HEK293 (cell line): ENCODE measurements at regions not wholly inside any gene's neighbourhood (a gene's known extent, or its start where the extent isn't known, plus 50 kb on each side); places are given as distances from the start of the nearest gene placed in this dataset.

Experiments
- CTCF ChIA-PET: fragments of 350-600 bp; formaldehyde crosslinking; extraction: SDS; loops from one replicate; lab custom pipeline; 2021; ENCODE audit warnings: antibody characterized with exemption; lab: Yijun Ruan, JAX
- POLR2A ChIA-PET: fragments of 300-600 bp; formaldehyde crosslinking; extraction: SDS; loops from one replicate; lab custom pipeline; 2020; ENCODE audit warnings: antibody characterized with exemption, inconsistent platforms; lab: Yijun Ruan, JAX
- H3K27ac ChIP-seq: fragments of 200-500 bp; sonication (Bioruptor generic); 2 replicates; pipeline ENCODE4 v1.5.1; 2014; ENCODE audit warnings: low read depth, low read length, control low read depth, inconsistent platforms; ENCODE audit errors: extremely low read depth
- H3K36me3 ChIP-seq, 2 experiments: fragments of 200-500 bp in 1 of 2; sonication (Bioruptor generic) in 1 of 2; 1 replicate in 1 of 2; 2 replicates in 1 of 2; pipeline ENCODE4 v1.5.1; 2014 to 2017; ENCODE audit warnings: inconsistent platforms in 2 of 2, low read length in 2 of 2; ENCODE audit not compliant: control insufficient read depth in 2 of 2, insufficient read depth in 1 of 2
- H3K4me1 ChIP-seq: fragments of 200-500 bp; sonication (Bioruptor generic); 2 replicates; pipeline ENCODE4 v1.5.1; 2014; ENCODE audit warnings: mild to moderate bottlenecking, low read length, inconsistent platforms; ENCODE audit not compliant: control insufficient read depth, insufficient read depth
- H3K4me3 ChIP-seq: 2 replicates; pipeline ENCODE4 v1.5.1; 2011; ENCODE audit warnings: low read depth, mild to moderate bottlenecking, control low read depth, low read length, moderate library complexity
- H3K9me3 ChIP-seq: fragments of 200-500 bp; sonication (Bioruptor generic); 2 replicates; pipeline ENCODE4 v1.5.1; 2014; ENCODE audit warnings: low read depth, low read length, inconsistent platforms; ENCODE audit not compliant: control insufficient read depth, insufficient read depth
- BCL11A ChIP-seq: fragments of 450-650 bp; formaldehyde crosslinking; IDR thresholded peaks from 2 replicates; pipeline ENCODE4 v1.5.1; 2016; ENCODE audit warnings: low read depth, missing biosample characterization, missing genetic modification characterization
- BCL11B ChIP-seq: fragments of 450-650 bp; formaldehyde crosslinking; IDR thresholded peaks from 2 replicates; pipeline ENCODE4 v1.5.1; 2016; ENCODE audit warnings: low read depth, missing biosample characterization, missing genetic modification characterization
- GLI4 ChIP-seq: fragments of 450-650 bp; formaldehyde crosslinking; IDR thresholded peaks from 2 replicates; pipeline ENCODE4 v1.5.1; 2016; ENCODE audit warnings: missing biosample characterization, missing genetic modification characterization
- GLIS1 ChIP-seq: fragments of 450-650 bp; formaldehyde crosslinking; IDR thresholded peaks from 2 replicates; pipeline ENCODE4 v1.5.1; 2016; ENCODE audit warnings: missing biosample characterization, missing genetic modification characterization
- HOXC10 ChIP-seq: sonication (generic); formaldehyde crosslinking; IDR thresholded peaks from 2 replicates; pipeline ENCODE4 v1.8.1; 2023; ENCODE audit warnings: mild to moderate bottlenecking, missing genetic modification reagents
- ZEB2 ChIP-seq: fragments of 450-650 bp; formaldehyde crosslinking; IDR thresholded peaks from 2 replicates; pipeline ENCODE4 v1.5.1; 2016; ENCODE audit warnings: missing biosample characterization, missing genetic modification characterization
- ZNF132 ChIP-seq: fragments of 450-650 bp; formaldehyde crosslinking; IDR thresholded peaks from 2 replicates; pipeline ENCODE4 v1.5.1; 2017; ENCODE audit warnings: missing biosample characterization, missing genetic modification characterization, borderline replicate concordance
- ZNF175 ChIP-seq: fragments of 450-650 bp; formaldehyde crosslinking; IDR thresholded peaks from 2 replicates; pipeline ENCODE4 v1.5.1; 2016; ENCODE audit warnings: missing biosample characterization, missing genetic modification characterization
- ZNF223 ChIP-seq: fragments of 450-650 bp; formaldehyde crosslinking; IDR thresholded peaks from 2 replicates; pipeline ENCODE4 v1.5.1; 2016; ENCODE audit warnings: missing biosample characterization, missing genetic modification characterization
- ZNF324 ChIP-seq: fragments of 450-650 bp; formaldehyde crosslinking; IDR thresholded peaks from 2 replicates; pipeline ENCODE4 v1.5.1; 2016; ENCODE audit warnings: missing biosample characterization, missing genetic modification characterization
- ZNF341 ChIP-seq: fragments of 450-650 bp; formaldehyde crosslinking; IDR thresholded peaks from 2 replicates; pipeline ENCODE4; 2016; ENCODE audit warnings: low read depth, missing biosample characterization, missing genetic modification characterization
- ZNF366 ChIP-seq: fragments of 450-650 bp; formaldehyde crosslinking; conservative IDR thresholded peaks from 2 replicates; pipeline ENCODE4 v1.5.1; 2016; ENCODE audit warnings: missing biosample characterization, missing genetic modification characterization
- ZNF426 ChIP-seq: fragments of 450-650 bp; formaldehyde crosslinking; IDR thresholded peaks from 2 replicates; pipeline ENCODE4 v1.5.1; 2017; ENCODE audit warnings: missing biosample characterization, missing genetic modification characterization, mild to moderate bottlenecking, inconsistent platforms, moderate library complexity
- ZNF626 ChIP-seq: fragments of 450-650 bp; sonication (Bioruptor Pico); formaldehyde crosslinking; IDR thresholded peaks from 2 replicates; pipeline ENCODE4 v1.5.1; 2018; ENCODE audit warnings: missing biosample characterization, missing genetic modification characterization, inconsistent platforms
- ZNF660 ChIP-seq: fragments of 450-650 bp; IDR thresholded peaks from 2 replicates; pipeline ENCODE4 v1.5.1; 2018; ENCODE audit warnings: missing biosample characterization, mild to moderate bottlenecking, missing genetic modification characterization
- ZNF670 ChIP-seq: fragments of 450-650 bp; formaldehyde crosslinking; IDR thresholded peaks from 2 replicates; pipeline ENCODE4 v1.5.1; 2016; ENCODE audit warnings: missing biosample characterization, missing genetic modification characterization, low read depth
- ZNF701 ChIP-seq: fragments of 450-650 bp; formaldehyde crosslinking; IDR thresholded peaks from 2 replicates; pipeline ENCODE4 v1.5.1; 2016; ENCODE audit warnings: missing biosample characterization, missing genetic modification characterization
- ZNF792 ChIP-seq: fragments of 450-650 bp; formaldehyde crosslinking; IDR thresholded peaks from 2 replicates; pipeline ENCODE4 v1.5.1; 2016; ENCODE audit warnings: missing biosample characterization, missing genetic modification characterization
- TF ChIP-seq, protein P1 (sequence below): fragments of 450-650 bp; formaldehyde crosslinking; IDR thresholded peaks from 2 replicates; pipeline ENCODE4 v1.5.1; 2017; ENCODE audit warnings: missing biosample characterization, missing genetic modification characterization
- TF ChIP-seq, protein P2 (sequence below): fragments of 450-650 bp; formaldehyde crosslinking; IDR thresholded peaks from 2 replicates; pipeline ENCODE4 v1.5.1; 2016; ENCODE audit warnings: missing biosample characterization, missing genetic modification characterization
- TF ChIP-seq, protein P3 (sequence below): fragments of 450-650 bp; formaldehyde crosslinking; optimal IDR thresholded peaks from 2 replicates; pipeline ENCODE3; 2016; ENCODE audit warnings: missing biosample characterization, mild to moderate bottlenecking, missing genetic modification characterization
- TF ChIP-seq, protein P4 (sequence below): fragments of 450-650 bp; formaldehyde crosslinking; IDR thresholded peaks from 2 replicates; pipeline ENCODE4 v1.5.1; 2016; ENCODE audit warnings: missing biosample characterization, missing genetic modification characterization
- TF ChIP-seq, protein P5 (sequence below): fragments of 450-650 bp; formaldehyde crosslinking; IDR thresholded peaks from 2 replicates; pipeline ENCODE4 v1.5.1; 2016; ENCODE audit warnings: missing biosample characterization, missing genetic modification characterization
- TF ChIP-seq, protein P6 (sequence below): fragments of 450-650 bp; formaldehyde crosslinking; IDR thresholded peaks from 2 replicates; pipeline ENCODE4 v1.5.1; 2017; ENCODE audit warnings: missing biosample characterization, missing genetic modification characterization
- TF ChIP-seq, protein P7 (sequence below): fragments of 450-650 bp; formaldehyde crosslinking; IDR thresholded peaks from 2 replicates; pipeline ENCODE4 v1.5.1; 2016; ENCODE audit warnings: missing biosample characterization, missing genetic modification characterization

DNA sequence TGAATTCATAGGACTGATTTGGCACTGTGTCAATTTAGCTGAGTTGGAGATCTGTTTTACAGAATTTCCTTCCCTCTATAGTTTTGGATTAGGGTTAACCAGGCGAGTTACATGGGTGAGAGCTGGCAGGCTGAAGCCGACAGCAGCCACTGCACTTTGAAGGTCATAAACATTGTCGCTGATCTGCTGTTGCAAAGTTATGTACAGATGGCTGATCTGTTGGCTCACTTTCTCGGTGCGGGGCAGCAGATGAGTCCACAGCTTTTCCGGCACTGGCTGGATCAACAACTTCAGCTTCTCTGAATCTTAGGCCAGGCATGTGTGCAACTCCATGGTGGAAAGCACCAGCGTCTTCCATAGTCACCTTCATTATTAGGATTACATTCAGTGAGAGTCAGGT, 173.7 kb downstream of the GPAT3 start:
- TF ChIP-seq GLI4 (tag by site-specific recombination), result no peak
- TF ChIP-seq ZNF366 (tag by site-specific recombination), result no peak
- no peak for TF ChIP-seq ZNF132 (tag by site-specific recombination)
- no peak for TF ChIP-seq BCL11B (tag by site-specific recombination)
- TF ChIP-seq, protein P1, sequence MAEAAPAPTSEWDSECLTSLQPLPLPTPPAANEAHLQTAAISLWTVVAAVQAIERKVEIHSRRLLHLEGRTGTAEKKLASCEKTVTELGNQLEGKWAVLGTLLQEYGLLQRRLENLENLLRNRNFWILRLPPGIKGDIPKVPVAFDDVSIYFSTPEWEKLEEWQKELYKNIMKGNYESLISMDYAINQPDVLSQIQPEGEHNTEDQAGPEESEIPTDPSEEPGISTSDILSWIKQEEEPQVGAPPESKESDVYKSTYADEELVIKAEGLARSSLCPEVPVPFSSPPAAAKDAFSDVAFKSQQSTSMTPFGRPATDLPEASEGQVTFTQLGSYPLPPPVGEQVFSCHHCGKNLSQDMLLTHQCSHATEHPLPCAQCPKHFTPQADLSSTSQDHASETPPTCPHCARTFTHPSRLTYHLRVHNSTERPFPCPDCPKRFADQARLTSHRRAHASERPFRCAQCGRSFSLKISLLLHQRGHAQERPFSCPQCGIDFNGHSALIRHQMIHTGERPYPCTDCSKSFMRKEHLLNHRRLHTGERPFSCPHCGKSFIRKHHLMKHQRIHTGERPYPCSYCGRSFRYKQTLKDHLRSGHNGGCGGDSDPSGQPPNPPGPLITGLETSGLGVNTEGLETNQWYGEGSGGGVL, result no peak
- TF ChIP-seq GLIS1 (tag by site-specific recombination), result no peak
- TF ChIP-seq, protein P2, sequence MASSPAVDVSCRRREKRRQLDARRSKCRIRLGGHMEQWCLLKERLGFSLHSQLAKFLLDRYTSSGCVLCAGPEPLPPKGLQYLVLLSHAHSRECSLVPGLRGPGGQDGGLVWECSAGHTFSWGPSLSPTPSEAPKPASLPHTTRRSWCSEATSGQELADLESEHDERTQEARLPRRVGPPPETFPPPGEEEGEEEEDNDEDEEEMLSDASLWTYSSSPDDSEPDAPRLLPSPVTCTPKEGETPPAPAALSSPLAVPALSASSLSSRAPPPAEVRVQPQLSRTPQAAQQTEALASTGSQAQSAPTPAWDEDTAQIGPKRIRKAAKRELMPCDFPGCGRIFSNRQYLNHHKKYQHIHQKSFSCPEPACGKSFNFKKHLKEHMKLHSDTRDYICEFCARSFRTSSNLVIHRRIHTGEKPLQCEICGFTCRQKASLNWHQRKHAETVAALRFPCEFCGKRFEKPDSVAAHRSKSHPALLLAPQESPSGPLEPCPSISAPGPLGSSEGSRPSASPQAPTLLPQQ (tag by site-specific recombination), result no peak
- TF ChIP-seq ZNF324, result no peak
- TF ChIP-seq, protein P3, sequence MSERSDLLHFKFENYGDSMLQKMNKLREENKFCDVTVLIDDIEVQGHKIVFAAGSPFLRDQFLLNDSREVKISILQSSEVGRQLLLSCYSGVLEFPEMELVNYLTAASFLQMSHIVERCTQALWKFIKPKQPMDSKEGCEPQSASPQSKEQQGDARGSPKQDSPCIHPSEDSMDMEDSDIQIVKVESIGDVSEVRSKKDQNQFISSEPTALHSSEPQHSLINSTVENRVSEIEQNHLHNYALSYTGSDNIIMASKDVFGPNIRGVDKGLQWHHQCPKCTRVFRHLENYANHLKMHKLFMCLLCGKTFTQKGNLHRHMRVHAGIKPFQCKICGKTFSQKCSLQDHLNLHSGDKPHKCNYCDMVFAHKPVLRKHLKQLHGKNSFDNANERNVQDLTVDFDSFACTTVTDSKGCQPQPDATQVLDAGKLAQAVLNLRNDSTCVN (tag by site-specific recombination), result no peak
- TF ChIP-seq ZNF223 (tag by site-specific recombination), result no peak
- TF ChIP-seq ZNF701 (tag by site-specific recombination), result no peak
- TF ChIP-seq BCL11A (tag by site-specific recombination), result no peak
- Histone ChIP-seq H3K27ac (no peak overlapping the region), H3K36me3 (no peaks in the 10 kb centered on the region), H3K4me3 (no peak overlapping the region), H3K4me1 (no peaks in the 10 kb centered on the region), H3K9me3 (no peaks in the 10 kb centered on the region)
- ChIA-PET CTCF (no interaction called here), POLR2A (no interaction called here)

DNA sequence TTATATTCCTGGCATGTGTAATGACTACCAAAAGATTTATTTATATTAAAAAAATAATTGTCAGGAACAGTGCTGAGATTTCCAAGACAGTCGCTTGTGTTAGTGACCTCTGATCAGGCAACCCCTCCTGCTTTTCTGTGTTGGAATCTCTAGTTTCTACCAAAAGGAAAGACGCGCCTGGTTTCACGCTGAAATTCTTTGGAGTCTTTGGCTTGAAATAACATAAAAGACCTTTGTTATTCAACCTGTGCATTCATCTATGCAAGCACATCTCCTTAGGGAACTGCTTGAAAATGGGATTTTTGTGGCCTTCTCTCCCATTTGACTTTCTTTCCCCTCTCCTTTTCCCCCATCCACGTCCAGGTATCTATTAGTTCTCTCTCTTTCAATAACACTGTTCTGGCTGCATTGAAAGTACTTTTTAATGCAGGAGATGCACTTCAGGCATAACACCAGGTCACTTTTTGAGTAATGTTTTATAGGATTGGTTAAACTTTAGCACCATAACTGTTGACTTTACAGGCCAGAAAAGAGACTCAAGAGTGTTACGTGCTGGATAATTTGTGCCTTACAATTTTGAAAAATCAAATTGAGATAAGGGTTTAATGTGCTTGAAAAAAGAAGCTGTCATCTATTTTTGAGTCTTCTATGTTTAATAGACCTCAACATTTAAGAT, 172.7 kb downstream of the GPAT3 start:
- no peaks in the 10 kb centered on the region for H3K9me3 ChIP-seq
- H3K4me3 ChIP-seq, result no peak overlapping the region
- ChIA-PET CTCF (interaction anchor here (0.6 kb wide), 1 partner anchor 51 kb away, joined by 4 read pairs; no protein-coding TSS in a partner anchor), POLR2A (no interaction called here)
- no peak overlapping the region for H3K27ac ChIP-seq
- H3K4me1 ChIP-seq, result no peaks in the 10 kb centered on the region
- no peaks in the 10 kb centered on the region for H3K36me3 ChIP-seq
- TF ChIP-seq, protein P4, sequence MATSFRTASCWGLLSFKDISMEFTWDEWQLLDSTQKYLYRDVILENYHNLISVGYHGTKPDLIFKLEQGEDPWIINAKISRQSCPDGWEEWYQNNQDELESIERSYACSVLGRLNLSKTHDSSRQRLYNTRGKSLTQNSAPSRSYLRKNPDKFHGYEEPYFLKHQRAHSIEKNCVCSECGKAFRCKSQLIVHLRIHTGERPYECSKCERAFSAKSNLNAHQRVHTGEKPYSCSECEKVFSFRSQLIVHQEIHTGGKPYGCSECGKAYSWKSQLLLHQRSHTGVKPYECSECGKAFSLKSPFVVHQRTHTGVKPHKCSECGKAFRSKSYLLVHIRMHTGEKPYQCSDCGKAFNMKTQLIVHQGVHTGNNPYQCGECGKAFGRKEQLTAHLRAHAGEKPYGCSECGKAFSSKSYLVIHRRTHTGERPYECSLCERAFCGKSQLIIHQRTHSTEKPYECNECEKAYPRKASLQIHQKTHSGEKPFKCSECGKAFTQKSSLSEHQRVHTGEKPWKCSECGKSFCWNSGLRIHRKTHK (tag by site-specific recombination), result no peak
- TF ChIP-seq ZNF792 (tag by site-specific recombination), result no peak
- TF ChIP-seq ZNF175 (tag by site-specific recombination), result no peak
- TF ChIP-seq, protein P5, sequence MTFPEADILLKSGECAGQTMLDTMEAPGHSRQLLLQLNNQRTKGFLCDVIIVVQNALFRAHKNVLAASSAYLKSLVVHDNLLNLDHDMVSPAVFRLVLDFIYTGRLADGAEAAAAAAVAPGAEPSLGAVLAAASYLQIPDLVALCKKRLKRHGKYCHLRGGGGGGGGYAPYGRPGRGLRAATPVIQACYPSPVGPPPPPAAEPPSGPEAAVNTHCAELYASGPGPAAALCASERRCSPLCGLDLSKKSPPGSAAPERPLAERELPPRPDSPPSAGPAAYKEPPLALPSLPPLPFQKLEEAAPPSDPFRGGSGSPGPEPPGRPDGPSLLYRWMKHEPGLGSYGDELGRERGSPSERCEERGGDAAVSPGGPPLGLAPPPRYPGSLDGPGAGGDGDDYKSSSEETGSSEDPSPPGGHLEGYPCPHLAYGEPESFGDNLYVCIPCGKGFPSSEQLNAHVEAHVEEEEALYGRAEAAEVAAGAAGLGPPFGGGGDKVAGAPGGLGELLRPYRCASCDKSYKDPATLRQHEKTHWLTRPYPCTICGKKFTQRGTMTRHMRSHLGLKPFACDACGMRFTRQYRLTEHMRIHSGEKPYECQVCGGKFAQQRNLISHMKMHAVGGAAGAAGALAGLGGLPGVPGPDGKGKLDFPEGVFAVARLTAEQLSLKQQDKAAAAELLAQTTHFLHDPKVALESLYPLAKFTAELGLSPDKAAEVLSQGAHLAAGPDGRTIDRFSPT (tag by site-specific recombination), result no peak
- TF ChIP-seq HOXC10 (CRISPR knock-in tag), result no peak
- no peak for TF ChIP-seq ZNF670 (tag by site-specific recombination)
- TF ChIP-seq, protein P6, sequence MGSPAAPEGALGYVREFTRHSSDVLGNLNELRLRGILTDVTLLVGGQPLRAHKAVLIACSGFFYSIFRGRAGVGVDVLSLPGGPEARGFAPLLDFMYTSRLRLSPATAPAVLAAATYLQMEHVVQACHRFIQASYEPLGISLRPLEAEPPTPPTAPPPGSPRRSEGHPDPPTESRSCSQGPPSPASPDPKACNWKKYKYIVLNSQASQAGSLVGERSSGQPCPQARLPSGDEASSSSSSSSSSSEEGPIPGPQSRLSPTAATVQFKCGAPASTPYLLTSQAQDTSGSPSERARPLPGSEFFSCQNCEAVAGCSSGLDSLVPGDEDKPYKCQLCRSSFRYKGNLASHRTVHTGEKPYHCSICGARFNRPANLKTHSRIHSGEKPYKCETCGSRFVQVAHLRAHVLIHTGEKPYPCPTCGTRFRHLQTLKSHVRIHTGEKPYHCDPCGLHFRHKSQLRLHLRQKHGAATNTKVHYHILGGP (tag by site-specific recombination), result no peak
- TF ChIP-seq ZNF426 (tag by site-specific recombination), result no peak
- TF ChIP-seq ZEB2, result no peak
- no peak for TF ChIP-seq ZNF341 (tag by site-specific recombination)
- no peak for TF ChIP-seq ZNF660 (tag by site-specific recombination)
- TF ChIP-seq ZNF626, result no peak
- TF ChIP-seq, protein P7, sequence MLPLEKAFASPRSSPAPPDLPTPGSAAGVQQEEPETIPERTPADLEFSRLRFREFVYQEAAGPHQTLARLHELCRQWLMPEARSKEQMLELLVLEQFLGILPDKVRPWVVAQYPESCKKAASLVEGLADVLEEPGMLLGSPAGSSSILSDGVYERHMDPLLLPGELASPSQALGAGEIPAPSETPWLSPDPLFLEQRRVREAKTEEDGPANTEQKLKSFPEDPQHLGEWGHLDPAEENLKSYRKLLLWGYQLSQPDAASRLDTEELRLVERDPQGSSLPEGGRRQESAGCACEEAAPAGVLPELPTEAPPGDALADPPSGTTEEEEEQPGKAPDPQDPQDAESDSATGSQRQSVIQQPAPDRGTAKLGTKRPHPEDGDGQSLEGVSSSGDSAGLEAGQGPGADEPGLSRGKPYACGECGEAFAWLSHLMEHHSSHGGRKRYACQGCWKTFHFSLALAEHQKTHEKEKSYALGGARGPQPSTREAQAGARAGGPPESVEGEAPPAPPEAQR (tag by site-specific recombination), result no peak
